Natural killer cell (primary cell): ENCODE measurements at regions not wholly inside any gene's neighbourhood (a gene's known extent, or its start where the extent isn't known, plus 50 kb on each side); places are given as distances from the start of the nearest gene placed in this dataset.

Experiments used
- ATAC-seq, 3 donors: fragments of 150-1000 bp in 2 of 3; fragments of 200-7000 bp in 1 of 3; cut with Tn5 transposase; 1 replicate in 1 of 3; 2 replicates in 2 of 3; pipeline ENCODE4 v1.10.0; 2021; ENCODE audit warnings: mild to moderate bottlenecking in 2 of 3, moderate library complexity in 2 of 3
- DNase-seq, 2 donors: peaks; one replicate each; pipeline versions ENCODE4 v3.0.0 to v3.0.0-alpha.2; 2013 to 2021; ENCODE audit warnings: mixed read lengths in 1 of 2
- H3K27ac ChIP-seq: one replicate; pipeline ENCODE4 v1.5.1; 2013; ENCODE audit warnings: mild to moderate bottlenecking, low read length
- H3K27me3 ChIP-seq: one replicate; pipeline ENCODE4 v1.6.1; 2013; ENCODE audit warnings: low read length; ENCODE audit not compliant: control insufficient read depth, insufficient read depth
- H3K36me3 ChIP-seq: one replicate; pipeline ENCODE4 v1.6.1; 2013; ENCODE audit warnings: low read length; ENCODE audit not compliant: control insufficient read depth, insufficient read depth
- H3K4me1 ChIP-seq: one replicate; pipeline ENCODE4 v1.6.1; 2013; ENCODE audit warnings: low read length; ENCODE audit not compliant: control insufficient read depth, insufficient read depth
- H3K4me3 ChIP-seq: one replicate; pipeline ENCODE4 v1.5.1; 2013; ENCODE audit warnings: low read length
- H3K9me3 ChIP-seq: one replicate; pipeline ENCODE4 v1.6.1; 2013; ENCODE audit warnings: low read length; ENCODE audit not compliant: control insufficient read depth, insufficient read depth
- H3K27ac Mint-ChIP-seq, 2 donors: one replicate each; pipeline ENCODE4 v1.8.0; 2022; ENCODE audit warnings: mild to moderate bottlenecking in 2 of 2, mixed read lengths in 2 of 2, moderate library complexity in 1 of 2
- H3K27me3 Mint-ChIP-seq, 2 donors: one replicate each; pipeline ENCODE4 v1.8.0; 2022; ENCODE audit warnings: low read depth in 2 of 2, mixed read lengths in 2 of 2
- H3K36me3 Mint-ChIP-seq: one replicate; pipeline ENCODE4 v1.8.0; 2022; ENCODE audit warnings: mixed read lengths
- H3K4me1 Mint-ChIP-seq, 2 donors: one replicate each; pipeline ENCODE4 v1.8.0; 2022; ENCODE audit warnings: mixed read lengths in 2 of 2
- H3K4me3 Mint-ChIP-seq: one replicate; pipeline ENCODE4 v1.8.0; 2022; ENCODE audit warnings: mild to moderate bottlenecking, moderate library complexity, mixed read lengths
- H3K9me3 Mint-ChIP-seq, 2 donors: one replicate each; pipeline ENCODE4 v1.8.0; 2022; ENCODE audit warnings: mixed read lengths in 2 of 2
- CTCF ChIP-seq: fragments of 200-600 bp; IDR thresholded peaks from one replicate; pipeline ENCODE4 v1.8.0; 2022; ENCODE audit warnings: antibody characterized with exemption
- WGBS: methylation state at CpG from one replicate; pipeline ENCODE4 v1.1.7; 2013; ENCODE audit warnings: missing lambda C conversion rate; ENCODE audit not compliant: insufficient coverage; 5-methylcytosine and 5-hydroxymethylcytosine counted together
- intact Hi-C: fragments of 100-400 bp; cut with micrococcal nuclease; formaldehyde crosslinking; loops from one replicate; pipeline ENCODE4 v1.14.2; 2022

DNA sequence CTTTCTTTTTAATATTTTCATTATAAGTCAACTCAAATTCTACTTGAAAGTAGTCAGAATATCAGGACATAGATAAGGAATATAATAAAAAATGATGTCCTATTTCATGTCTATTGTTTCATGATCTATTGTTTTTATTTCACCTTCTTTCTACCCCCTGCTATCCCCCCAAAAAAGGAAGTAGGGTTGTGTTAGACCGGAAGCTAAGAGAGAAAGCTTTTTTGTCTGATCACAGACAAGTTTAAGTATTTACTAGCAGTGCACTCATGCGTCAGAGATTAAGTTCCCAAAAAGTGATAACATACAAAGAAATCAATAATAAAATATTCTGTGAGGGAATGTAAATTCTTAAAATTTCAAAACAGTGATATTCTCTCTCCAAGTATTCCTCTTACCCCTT is 447.1 kb upstream of the CNTNAP5 start:
- intact Hi-C loops: no loop called here
- DNase-seq: no peak
- H3K9me3 Mint-ChIP-seq: peaks cover 5 to 8% of the 10 kb centered on the region in 2 donors
- no peaks in the 10 kb centered on the region for H3K36me3 Mint-ChIP-seq
- no peaks in the 10 kb centered on the region for H3K27me3 Mint-ChIP-seq
- WGBS: no CpG with 5 or more reads among the region's 2 CpGs
- H3K27ac Mint-ChIP-seq: no peak overlapping the region
- Histone ChIP-seq H3K4me1 (no peaks in the 10 kb centered on the region), H3K9me3 (no peaks in the 10 kb centered on the region), H3K36me3 (no peaks in the 10 kb centered on the region), H3K27ac (no peak overlapping the region), H3K27me3 (no peaks in the 10 kb centered on the region), H3K4me3 (no peak overlapping the region)
- H3K4me3 Mint-ChIP-seq: no peak overlapping the region
- ATAC-seq: no peak
- TF ChIP-seq CTCF: no peak
- no peaks in the 10 kb centered on the region for H3K4me1 Mint-ChIP-seq

- no peak for TF ChIP-seq CTCF
- no CpG with 5 or more reads among the region's 1 CpG for WGBS
- intact Hi-C loops: no loop called here
- no peak overlapping the region for H3K27ac ChIP-seq
- no peak overlapping the region for H3K4me3 Mint-ChIP-seq
- no peak for DNase-seq
- H3K4me3 ChIP-seq: no peak overlapping the region
- no peaks in the 10 kb centered on the region for H3K4me1 ChIP-seq
- H3K27ac Mint-ChIP-seq: no peak overlapping the region
- H3K4me1 Mint-ChIP-seq: no peaks in the 10 kb centered on the region
- no peaks in the 10 kb centered on the region for H3K36me3 ChIP-seq
- H3K27me3 Mint-ChIP-seq: no peaks in the 10 kb centered on the region
- ATAC-seq: no peak
- peaks cover 3% of the 10 kb centered on the region for H3K9me3 ChIP-seq
- peaks cover 8 to 24% of the 10 kb centered on the region in 2 donors for H3K9me3 Mint-ChIP-seq
- no peaks in the 10 kb centered on the region for H3K27me3 ChIP-seq
- H3K36me3 Mint-ChIP-seq: no peaks in the 10 kb centered on the region
These were observed 428.5 kb upstream of the CNTNAP5 start for GRCh38 chr2:123596621-123597020.

DNA sequence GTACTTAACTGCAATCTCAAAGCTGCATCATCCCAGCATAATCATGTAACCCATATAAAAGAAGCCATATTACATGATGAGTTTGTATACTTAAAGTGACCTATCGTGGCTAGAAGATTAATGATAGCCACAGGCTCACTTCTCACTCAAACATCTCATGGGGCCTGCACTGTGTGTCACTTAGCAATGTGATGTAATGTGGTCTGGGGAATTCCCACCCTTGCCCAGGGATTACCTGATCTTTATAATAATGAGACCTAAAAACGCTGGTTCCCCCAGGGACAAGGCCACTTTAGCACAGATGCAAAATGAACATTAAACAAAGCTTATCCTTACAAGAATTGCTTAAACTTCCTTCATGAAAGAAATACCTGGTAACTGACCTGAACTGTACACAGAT is 427.1 kb upstream of the CNTNAP5 start:
- no peaks in the 10 kb centered on the region for H3K36me3 ChIP-seq
- intact Hi-C loops: no loop called here
- H3K9me3 ChIP-seq: peaks cover 3% of the 10 kb centered on the region
- H3K27ac Mint-ChIP-seq: no peak overlapping the region
- H3K9me3 Mint-ChIP-seq: peaks cover 10 to 26% of the 10 kb centered on the region in 2 donors
- no peak overlapping the region for H3K4me3 Mint-ChIP-seq
- no peak for TF ChIP-seq CTCF
- no peaks in the 10 kb centered on the region for H3K4me1 Mint-ChIP-seq
- no peak overlapping the region for H3K27ac ChIP-seq
- H3K36me3 Mint-ChIP-seq: no peaks in the 10 kb centered on the region
- H3K27me3 ChIP-seq: no peaks in the 10 kb centered on the region
- 70% methylated on average over 1 of the region's 2 CpGs for WGBS
- no peak for DNase-seq
- H3K27me3 Mint-ChIP-seq: no peaks in the 10 kb centered on the region
- no peak for ATAC-seq
- no peak overlapping the region for H3K4me3 ChIP-seq
- H3K4me1 ChIP-seq: no peaks in the 10 kb centered on the region

- Histone ChIP-seq H3K4me3 (no peak overlapping the region), H3K27me3 (no peaks in the 10 kb centered on the region), H3K4me1 (no peaks in the 10 kb centered on the region), H3K27ac (no peak overlapping the region), H3K36me3 (no peaks in the 10 kb centered on the region), H3K9me3 (no peaks in the 10 kb centered on the region)
- TF ChIP-seq CTCF: no peak
- Mint-ChIP-seq H3K4me3 (no peak overlapping the region), H3K4me1 (no peaks in the 10 kb centered on the region), H3K27ac (no peak overlapping the region), H3K9me3 (peaks cover 4 to 8% of the 10 kb centered on the region in 2 donors), H3K36me3 (peaks cover 11% of the 10 kb centered on the region), H3K27me3 (no peaks in the 10 kb centered on the region)
- no peak for ATAC-seq
- 63% methylated on average over 1 of the region's 2 CpGs for WGBS
- intact Hi-C loops: no loop called here
- DNase-seq: no peak
These were observed 418.5 kb upstream of the CNTNAP5 start for GRCh38 chr2:123606631-123607030.
